Vagina (tissue), 2 donors: ENCODE measurements at regions not wholly inside any gene's neighbourhood (a gene's known extent, or its start where the extent isn't known, plus 50 kb on each side); places are given as distances from the start of the nearest gene placed in this dataset.

ENCODE experiments used
- POLR2A ChIP-seq, 2 donors: fragments of 450-650 bp; IDR thresholded peaks; one replicate each; pipeline ENCODE4 v1.6.1; 2017; ENCODE audit warnings: antibody characterized with exemption in 2 of 2, mild to moderate bottlenecking in 2 of 2, moderate library complexity in 2 of 2
- POLR2AphosphoS5 ChIP-seq, 2 donors: sonication (generic); formaldehyde crosslinking; IDR thresholded peaks; one replicate each; pipeline ENCODE4 v1.9.0; 2017; ENCODE audit warnings: antibody characterized with exemption in 2 of 2, mild to moderate bottlenecking in 2 of 2, low read depth in 1 of 2; ENCODE audit not compliant: insufficient read depth in 1 of 2
- TF ChIP-seq, protein P1 (sequence below), 3 experiments: fragments of 450-650 bp in 2 of 3; fragments of 200-600 bp in 1 of 3; sonication (generic) in 1 of 3; IDR thresholded peaks; one replicate each; pipeline ENCODE4 v1.5.1; 2017 to 2019; ENCODE audit warnings: antibody characterized with exemption in 3 of 3, mild to moderate bottlenecking in 2 of 3, moderate library complexity in 2 of 3

GRCh38 chr18:4599312-4599711 lies 144.2 kb upstream of the DLGAP1 start:
- TF ChIP-seq POLR2A (IDR thresholded peaks at IDR 0.05), result no peak
- TF ChIP-seq, protein P1, sequence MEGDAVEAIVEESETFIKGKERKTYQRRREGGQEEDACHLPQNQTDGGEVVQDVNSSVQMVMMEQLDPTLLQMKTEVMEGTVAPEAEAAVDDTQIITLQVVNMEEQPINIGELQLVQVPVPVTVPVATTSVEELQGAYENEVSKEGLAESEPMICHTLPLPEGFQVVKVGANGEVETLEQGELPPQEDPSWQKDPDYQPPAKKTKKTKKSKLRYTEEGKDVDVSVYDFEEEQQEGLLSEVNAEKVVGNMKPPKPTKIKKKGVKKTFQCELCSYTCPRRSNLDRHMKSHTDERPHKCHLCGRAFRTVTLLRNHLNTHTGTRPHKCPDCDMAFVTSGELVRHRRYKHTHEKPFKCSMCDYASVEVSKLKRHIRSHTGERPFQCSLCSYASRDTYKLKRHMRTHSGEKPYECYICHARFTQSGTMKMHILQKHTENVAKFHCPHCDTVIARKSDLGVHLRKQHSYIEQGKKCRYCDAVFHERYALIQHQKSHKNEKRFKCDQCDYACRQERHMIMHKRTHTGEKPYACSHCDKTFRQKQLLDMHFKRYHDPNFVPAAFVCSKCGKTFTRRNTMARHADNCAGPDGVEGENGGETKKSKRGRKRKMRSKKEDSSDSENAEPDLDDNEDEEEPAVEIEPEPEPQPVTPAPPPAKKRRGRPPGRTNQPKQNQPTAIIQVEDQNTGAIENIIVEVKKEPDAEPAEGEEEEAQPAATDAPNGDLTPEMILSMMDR (IDR thresholded peaks at IDR 0.05), result no peak
- no peak for TF ChIP-seq POLR2AphosphoS5 (IDR thresholded peaks at IDR 0.05; ENCODE audit: insufficient read depth in 1 of 2, low read depth in 1 of 2)
